CD4-positive, alpha-beta T cell treated with Interleukin-6 at 100 ng/mL for 8 hours (primary cell): ENCODE measurements at regions not wholly inside any gene's neighbourhood (a gene's known extent, or its start where the extent isn't known, plus 50 kb on each side); places are given as distances from the start of the nearest gene placed in this dataset.

Experiments used
- DNase-seq: peaks from one replicate; pipeline ENCODE4 v3.0.0-alpha.2; 2020; ENCODE audit warnings: mixed read lengths, low spot score

GRCh38 chr4:15340332-15340731 lies 87.5 kb upstream of the C1QTNF7 start:
- DNase-seq: no peak

GRCh38 chr4:15340902-15341732 lies 86.7 kb upstream of the C1QTNF7 start:
- no peak for DNase-seq

GRCh38 chr4:15341733-15342300 lies 86.0 kb upstream of the C1QTNF7 start:
- DNase-seq: no peak

- no peak for DNase-seq
Measured at GRCh38 chr4:15343000-15343399, 84.8 kb upstream of the C1QTNF7 start.

GRCh38 chr4:15343581-15343980 lies 84.3 kb upstream of the C1QTNF7 start:
- no peak for DNase-seq

- no peak for DNase-seq
Measured at GRCh38 chr4:15344041-15344440, 83.8 kb upstream of the C1QTNF7 start.

- no peak for DNase-seq
Measured at GRCh38 chr4:15345134-15345533, 82.7 kb upstream of the C1QTNF7 start.

GRCh38 chr4:15348236-15348635 lies 79.6 kb upstream of the C1QTNF7 start:
- DNase-seq: no peak

GRCh38 chr4:15348695-15349094 lies 79.1 kb upstream of the C1QTNF7 start:
- no peak for DNase-seq

- DNase-seq: no peak
Measured at GRCh38 chr4:15349531-15349935, 78.3 kb upstream of the C1QTNF7 start.

- DNase-seq: no peak
Measured at GRCh38 chr4:15349965-15350364, 77.9 kb upstream of the C1QTNF7 start.

GRCh38 chr4:15352524-15352923 lies 75.3 kb upstream of the C1QTNF7 start:
- DNase-seq: no peak

GRCh38 chr4:15353207-15353606 lies 74.6 kb upstream of the C1QTNF7 start:
- DNase-seq: no peak

- DNase-seq: no peak
Measured at GRCh38 chr4:15354371-15355297, 73.2 kb upstream of the C1QTNF7 start.

GRCh38 chr4:15361529-15361928 lies 66.3 kb upstream of the C1QTNF7 start:
- no peak for DNase-seq

- no peak for DNase-seq
Measured at GRCh38 chr4:15362541-15362940, 65.3 kb upstream of the C1QTNF7 start.

- DNase-seq: no peak
Measured at GRCh38 chr4:15364183-15364582, 63.6 kb upstream of the C1QTNF7 start.

- no peak for DNase-seq
Measured at GRCh38 chr4:15365641-15366040, 62.2 kb upstream of the C1QTNF7 start.

GRCh38 chr4:15366721-15367120 lies 61.1 kb upstream of the C1QTNF7 start:
- DNase-seq: no peak

GRCh38 chr4:15368856-15369255 lies 59.0 kb upstream of the C1QTNF7 start:
- DNase-seq: no peak

GRCh38 chr4:15370296-15370695 lies 57.5 kb upstream of the C1QTNF7 start:
- DNase-seq: no peak

GRCh38 chr4:15373363-15373762 lies 54.5 kb upstream of the C1QTNF7 start:
- DNase-seq: no peak

GRCh38 chr4:15374656-15375055 lies 53.2 kb upstream of the C1QTNF7 start:
- no peak for DNase-seq
